H9 (cell line): ENCODE measurements at regions not wholly inside any gene's neighbourhood (a gene's known extent, or its start where the extent isn't known, plus 50 kb on each side); places are given as distances from the start of the nearest gene placed in this dataset.

Source experiments
- DNase-seq: peaks from one replicate; pipeline ENCODE4 v3.0.0-alpha.2; 2017
- H2AFZ ChIP-seq: one replicate; pipeline ENCODE4 v1.6.1; 2013; ENCODE audit warnings: mild to moderate bottlenecking, low read length, control low read depth, moderate library complexity
- H2AK5ac ChIP-seq: 2 replicates; pipeline ENCODE4 v1.6.1; 2013; ENCODE audit warnings: low read length, control low read depth, mixed read lengths; ENCODE audit not compliant: insufficient read length
- H2BK120ac ChIP-seq: one replicate; pipeline ENCODE4 v1.6.1; 2013; ENCODE audit warnings: low read depth, mild to moderate bottlenecking, low read length, control low read depth, inconsistent platforms; ENCODE audit not compliant: poor library complexity, severe bottlenecking
- H2BK12ac ChIP-seq: 2 replicates; pipeline ENCODE4 v1.6.1; 2013; ENCODE audit warnings: low read length, control low read depth, mixed read lengths, low read depth; ENCODE audit not compliant: insufficient read length
- H2BK15ac ChIP-seq: 2 replicates; pipeline ENCODE4 v1.6.1; 2013; ENCODE audit warnings: low read depth, low read length, control low read depth
- H2BK20ac ChIP-seq: one replicate; pipeline ENCODE4 v1.6.1; 2013; ENCODE audit warnings: low read depth, mild to moderate bottlenecking, low read length, control low read depth, inconsistent platforms; ENCODE audit not compliant: poor library complexity, severe bottlenecking
- H2BK5ac ChIP-seq: 2 replicates; pipeline ENCODE4 v1.6.1; 2013; ENCODE audit warnings: low read length, control low read depth, mixed read lengths; ENCODE audit not compliant: insufficient read length
- H3K14ac ChIP-seq: 2 replicates; pipeline ENCODE4 v1.6.1; 2013; ENCODE audit warnings: low read length, control low read depth; ENCODE audit not compliant: insufficient read depth
- H3K18ac ChIP-seq: 2 replicates; pipeline ENCODE4 v1.6.1; 2013; ENCODE audit warnings: low read depth, mild to moderate bottlenecking, mixed read lengths, low read length, control low read depth; ENCODE audit not compliant: insufficient read length
- H3K23ac ChIP-seq: 2 replicates; pipeline ENCODE4 v1.6.1; 2013; ENCODE audit warnings: low read length, control low read depth, mixed read lengths, low read depth; ENCODE audit not compliant: insufficient read length
- H3K23me2 ChIP-seq: 2 replicates; pipeline ENCODE4 v1.6.1; 2013; ENCODE audit warnings: low read depth, mild to moderate bottlenecking, mixed read lengths, low read length, control low read depth; ENCODE audit not compliant: insufficient read length, poor library complexity, severe bottlenecking
- H3K27ac ChIP-seq: 2 replicates; pipeline ENCODE4 v1.5.1; 2013; ENCODE audit warnings: low read length, control low read depth, mixed read lengths, low read depth; ENCODE audit not compliant: insufficient read length
- H3K27me3 ChIP-seq: 2 replicates; pipeline ENCODE4 v1.6.1; 2013; ENCODE audit warnings: low read length, control low read depth, inconsistent platforms; ENCODE audit not compliant: insufficient read depth
- H3K4ac ChIP-seq: 2 replicates; pipeline ENCODE4 v1.6.1; 2013; ENCODE audit warnings: low read depth, mild to moderate bottlenecking, control low read depth, inconsistent platforms, low read length, moderate library complexity
- H3K4me1 ChIP-seq: 2 replicates; pipeline ENCODE4 v1.6.1; 2013; ENCODE audit warnings: low read length, control low read depth, inconsistent platforms; ENCODE audit not compliant: insufficient read depth
- H3K4me2 ChIP-seq: 2 replicates; pipeline ENCODE4 v1.6.1; 2013; ENCODE audit warnings: low read length, control low read depth, mixed read lengths; ENCODE audit not compliant: insufficient read length, insufficient read depth
- H3K56ac ChIP-seq: 2 replicates; pipeline ENCODE4 v1.6.1; 2013; ENCODE audit warnings: low read depth, mild to moderate bottlenecking, mixed read lengths, low read length, control low read depth; ENCODE audit not compliant: insufficient read length
- H3K79me1 ChIP-seq: 2 replicates; pipeline ENCODE4 v1.6.1; 2013; ENCODE audit warnings: low read depth, mild to moderate bottlenecking, moderate library complexity, low read length, control low read depth, inconsistent platforms; ENCODE audit not compliant: insufficient read depth, poor library complexity, severe bottlenecking
- H3K79me2 ChIP-seq: 2 replicates; pipeline ENCODE4 v1.6.1; 2013; ENCODE audit warnings: low read length, control low read depth, inconsistent platforms; ENCODE audit not compliant: insufficient read depth
- H3K9ac ChIP-seq: 2 replicates; pipeline ENCODE4 v1.6.1; 2013; ENCODE audit warnings: low read length, control low read depth, mixed read lengths; ENCODE audit not compliant: insufficient read length; ENCODE audit errors: extremely low read depth
- H3K9me3 ChIP-seq: one replicate; pipeline ENCODE4 v1.6.1; 2013; ENCODE audit warnings: low read depth, low read length, inconsistent platforms; ENCODE audit not compliant: control insufficient read depth
- H3T11ph ChIP-seq: one replicate; pipeline ENCODE4 v1.6.1; 2013; ENCODE audit warnings: mild to moderate bottlenecking, low read length, control low read depth, inconsistent platforms
- H4K20me1 ChIP-seq: one replicate; pipeline ENCODE4 v1.6.1; 2013; ENCODE audit not compliant: control insufficient read depth, insufficient read length, insufficient read depth
- H4K5ac ChIP-seq: 2 replicates; pipeline ENCODE4 v1.6.1; 2013; ENCODE audit warnings: low read depth, mild to moderate bottlenecking, mixed read lengths, low read length, control low read depth; ENCODE audit not compliant: insufficient read length
- H4K8ac ChIP-seq: replicated peaks from 2 replicates; pipeline ENCODE4 v1.6.1; 2013; ENCODE audit warnings: low read length, control low read depth, mixed read lengths, low read depth; ENCODE audit not compliant: insufficient read length
- H4K91ac ChIP-seq: 2 replicates; pipeline ENCODE4 v1.6.1; 2013; ENCODE audit warnings: low read depth, mild to moderate bottlenecking, moderate library complexity, mixed read lengths, low read length, control low read depth; ENCODE audit not compliant: insufficient read length
- H3K27ac Mint-ChIP-seq, 3 experiments: 2 replicates in 2 of 3; 3 replicates in 1 of 3; pipeline ENCODE4 v1.8.0; 2020 to 2021; ENCODE audit warnings: mixed read lengths in 3 of 3, mild to moderate bottlenecking in 1 of 3, moderate library complexity in 1 of 3
- H3K27me3 Mint-ChIP-seq: 2 replicates; pipeline ENCODE4 v1.8.0; 2021; ENCODE audit warnings: low read depth, mild to moderate bottlenecking, moderate library complexity, mixed read lengths
- H3K36me3 Mint-ChIP-seq, 3 experiments: 2 replicates in 2 of 3; 3 replicates in 1 of 3; pipeline ENCODE4 v1.8.0; 2020 to 2021; ENCODE audit warnings: low read depth in 3 of 3, mixed read lengths in 3 of 3; ENCODE audit not compliant: insufficient read depth in 1 of 3
- H3K4me1 Mint-ChIP-seq, 2 experiments: 2 replicates each; pipeline ENCODE4 v1.8.0; 2020; ENCODE audit warnings: mixed read lengths in 2 of 2
- H3K4me3 Mint-ChIP-seq, 2 experiments: 2 replicates in 1 of 2; 3 replicates in 1 of 2; pipeline ENCODE4 v1.8.0; 2020 to 2021; ENCODE audit warnings: mild to moderate bottlenecking in 2 of 2, mixed read lengths in 2 of 2, moderate library complexity in 1 of 2
- H3K9me3 Mint-ChIP-seq, 2 experiments: 2 replicates in 1 of 2; 3 replicates in 1 of 2; pipeline ENCODE4 v1.8.0; 2020; ENCODE audit warnings: mild to moderate bottlenecking in 2 of 2, mixed read lengths in 2 of 2, moderate library complexity in 1 of 2
- whole genome bisulfite sequencing: extraction: QIAGEN DNeasy Blood & Tissue Kit; methylation state at CpG from one replicate; pipeline ENCODE4 v1.1.7; 2013; ENCODE audit warnings: missing lambda C conversion rate, low lambda C conversion rate, mixed read lengths; ENCODE audit not compliant: insufficient read length; ENCODE audit errors: extremely low coverage; 5-methylcytosine and 5-hydroxymethylcytosine counted together
- TF ChIP-seq, protein P1 (sequence below): fragments of 200-600 bp; sonication (generic); conservative IDR thresholded peaks from 3 replicates; pipeline ENCODE4 v1.8.0; 2021; ENCODE audit warnings: antibody characterized with exemption, mild to moderate bottlenecking

GRCh38 chr1:88484881-88485280, 199.2 kb upstream of the PKN2 start:
- Histone ChIP-seq H3K79me1 (no peaks in the 10 kb centered on the region), H3K4me1 (no peaks in the 10 kb centered on the region), H2AFZ (no peak overlapping the region), H3T11ph (no peak overlapping the region), H3K14ac (no peak overlapping the region), H2AK5ac (no peak overlapping the region), H4K8ac (no peak overlapping the region), H3K27ac (no peak overlapping the region), H3K79me2 (no peaks in the 10 kb centered on the region), H3K4me2 (no peak overlapping the region), H4K5ac (no peak overlapping the region), H4K20me1 (no peaks in the 10 kb centered on the region), H4K91ac (no peak overlapping the region), H3K9me3 (no peaks in the 10 kb centered on the region), H3K27me3 (no peaks in the 10 kb centered on the region), H2BK12ac (no peak overlapping the region), H3K56ac (no peak overlapping the region), H3K23ac (no peak overlapping the region), H3K18ac (no peak overlapping the region), H3K23me2 (no peaks in the 10 kb centered on the region), H3K4ac (no peak overlapping the region), H2BK20ac (no peak overlapping the region), H2BK120ac (no peak overlapping the region), H3K9ac (no peak overlapping the region), H2BK15ac (no peak overlapping the region), H2BK5ac (no peak overlapping the region)
- WGBS = no CpG with 5 or more reads among the region's 4 CpGs
- Mint-ChIP-seq H3K4me1 (no peaks in the 10 kb centered on the region), H3K27me3 (no peaks in the 10 kb centered on the region; the same call in 1 of the 2 replicates), H3K36me3 (no peaks in the 10 kb centered on the region), H3K9me3 (no peaks in the 10 kb centered on the region), H3K27ac (no peak overlapping the region), H3K4me3 (no peak overlapping the region)
- DNase-seq = no peak
- TF ChIP-seq, protein P1, sequence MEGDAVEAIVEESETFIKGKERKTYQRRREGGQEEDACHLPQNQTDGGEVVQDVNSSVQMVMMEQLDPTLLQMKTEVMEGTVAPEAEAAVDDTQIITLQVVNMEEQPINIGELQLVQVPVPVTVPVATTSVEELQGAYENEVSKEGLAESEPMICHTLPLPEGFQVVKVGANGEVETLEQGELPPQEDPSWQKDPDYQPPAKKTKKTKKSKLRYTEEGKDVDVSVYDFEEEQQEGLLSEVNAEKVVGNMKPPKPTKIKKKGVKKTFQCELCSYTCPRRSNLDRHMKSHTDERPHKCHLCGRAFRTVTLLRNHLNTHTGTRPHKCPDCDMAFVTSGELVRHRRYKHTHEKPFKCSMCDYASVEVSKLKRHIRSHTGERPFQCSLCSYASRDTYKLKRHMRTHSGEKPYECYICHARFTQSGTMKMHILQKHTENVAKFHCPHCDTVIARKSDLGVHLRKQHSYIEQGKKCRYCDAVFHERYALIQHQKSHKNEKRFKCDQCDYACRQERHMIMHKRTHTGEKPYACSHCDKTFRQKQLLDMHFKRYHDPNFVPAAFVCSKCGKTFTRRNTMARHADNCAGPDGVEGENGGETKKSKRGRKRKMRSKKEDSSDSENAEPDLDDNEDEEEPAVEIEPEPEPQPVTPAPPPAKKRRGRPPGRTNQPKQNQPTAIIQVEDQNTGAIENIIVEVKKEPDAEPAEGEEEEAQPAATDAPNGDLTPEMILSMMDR = no peak
